Erythroblast (primary cell): ENCODE measurements at regions not wholly inside any gene's neighbourhood (a gene's known extent, or its start where the extent isn't known, plus 50 kb on each side); places are given as distances from the start of the nearest gene placed in this dataset.
"Not testable (repeated sequence)": the region's sequence is repeated elsewhere in the genome, so short reads cannot be mapped to it uniquely, and the experiment has no call there.

ENCODE experiments used
- DNase-seq, 2 experiments: peaks; one replicate each; lab custom pipeline; 2025; lab: John Stamatoyannopoulos, UW
- GATA1 ChIP-seq: IDR thresholded peaks from 2 replicates; pipeline ENCODE4 v1.6.1; 2011; ENCODE audit warnings: low read depth, mild to moderate bottlenecking, control low read depth, low read length, moderate library complexity
- POLR2A ChIP-seq: IDR thresholded peaks from 2 replicates; pipeline ENCODE4 v1.6.1; 2011; ENCODE audit warnings: mild to moderate bottlenecking, low read length

- TF ChIP-seq POLR2A (no peak), GATA1 (no peak)
- DNase-seq: no peak
These were observed 72.9 kb upstream of the PODXL start for GRCh38 chr7:131629217-131629882.

GRCh38 chr7:131628634-131629033 lies 72.2 kb upstream of the PODXL start:
- DNase-seq: no peak
- TF ChIP-seq GATA1: no peak
- no peak for TF ChIP-seq POLR2A

GRCh38 chr7:131627735-131628190 lies 71.3 kb upstream of the PODXL start:
- no peak for TF ChIP-seq POLR2A
- no peak for TF ChIP-seq GATA1
- no peak for DNase-seq

- TF ChIP-seq POLR2A (no peak), GATA1 (no peak)
These were observed 70.2 kb upstream of the PODXL start for GRCh38 chr7:131626643-131627042.

GRCh38 chr7:131625817-131626372 lies 69.5 kb upstream of the PODXL start:
- no peak for DNase-seq

More at GRCh38 chr7:131626643-131627042, 70.2 kb upstream of the PODXL start:
- no peak for DNase-seq

GRCh38 chr7:131625345-131625744 lies 68.9 kb upstream of the PODXL start:
- DNase-seq: not testable (repeated sequence)

More at GRCh38 chr7:131625817-131626372, 69.5 kb upstream of the PODXL start:
- TF ChIP-seq POLR2A (no peak), GATA1 (no peak)

DNA sequence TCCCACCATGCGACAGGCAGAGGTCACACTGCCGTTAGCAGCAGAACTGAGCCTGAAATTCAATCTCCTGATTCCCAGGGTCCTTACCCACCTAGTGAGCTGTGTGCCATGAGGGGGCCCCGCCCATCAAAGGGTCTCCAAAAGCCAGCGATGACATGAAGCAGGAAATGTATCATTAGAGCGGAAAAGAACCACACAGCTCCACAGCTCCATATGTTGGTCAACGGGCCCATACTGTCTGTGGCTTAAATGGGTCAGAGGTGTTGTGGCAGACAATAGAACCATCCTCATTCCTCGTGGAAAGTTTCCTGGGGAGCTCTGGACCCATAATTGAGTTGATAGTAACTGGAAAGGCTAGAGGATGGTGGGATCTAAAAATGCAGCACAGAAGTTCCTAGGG lies 68.1 kb upstream of the PODXL start:
- DNase-seq: no peak
- TF ChIP-seq POLR2A (no peak), GATA1 (no peak)

- no peak for DNase-seq
These were observed 66.7 kb upstream of the PODXL start for GRCh38 chr7:131623154-131623553.

DNA sequence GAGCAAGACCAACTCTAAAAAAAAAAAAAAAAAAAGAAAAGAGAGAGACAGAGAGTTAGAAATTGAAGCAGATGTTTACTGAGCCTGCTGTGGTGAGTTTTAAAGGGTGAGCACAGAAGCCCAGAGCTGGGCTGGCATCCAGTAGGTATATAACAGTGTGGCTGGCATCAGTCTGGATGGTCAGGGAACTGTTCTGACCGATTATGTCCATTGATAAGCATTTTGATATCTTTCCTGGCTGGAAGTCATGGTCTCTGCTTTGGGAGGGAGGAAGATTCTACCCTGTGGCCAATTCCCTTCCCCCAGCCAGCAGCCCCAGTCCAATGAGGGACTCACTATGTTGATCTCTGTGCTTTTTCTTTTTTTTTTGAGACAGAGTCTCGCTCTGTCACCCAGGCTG lies 65.2 kb upstream of the PODXL start:
- TF ChIP-seq GATA1 (no peak), POLR2A (no peak)
- DNase-seq: no peak

More at GRCh38 chr7:131623154-131623553, 66.7 kb upstream of the PODXL start:
- TF ChIP-seq GATA1 (no peak), POLR2A (no peak)

- TF ChIP-seq GATA1 (no peak), POLR2A (no peak)
- no peak for DNase-seq
These were observed 64.5 kb upstream of the PODXL start for GRCh38 chr7:131620673-131621609.

DNA sequence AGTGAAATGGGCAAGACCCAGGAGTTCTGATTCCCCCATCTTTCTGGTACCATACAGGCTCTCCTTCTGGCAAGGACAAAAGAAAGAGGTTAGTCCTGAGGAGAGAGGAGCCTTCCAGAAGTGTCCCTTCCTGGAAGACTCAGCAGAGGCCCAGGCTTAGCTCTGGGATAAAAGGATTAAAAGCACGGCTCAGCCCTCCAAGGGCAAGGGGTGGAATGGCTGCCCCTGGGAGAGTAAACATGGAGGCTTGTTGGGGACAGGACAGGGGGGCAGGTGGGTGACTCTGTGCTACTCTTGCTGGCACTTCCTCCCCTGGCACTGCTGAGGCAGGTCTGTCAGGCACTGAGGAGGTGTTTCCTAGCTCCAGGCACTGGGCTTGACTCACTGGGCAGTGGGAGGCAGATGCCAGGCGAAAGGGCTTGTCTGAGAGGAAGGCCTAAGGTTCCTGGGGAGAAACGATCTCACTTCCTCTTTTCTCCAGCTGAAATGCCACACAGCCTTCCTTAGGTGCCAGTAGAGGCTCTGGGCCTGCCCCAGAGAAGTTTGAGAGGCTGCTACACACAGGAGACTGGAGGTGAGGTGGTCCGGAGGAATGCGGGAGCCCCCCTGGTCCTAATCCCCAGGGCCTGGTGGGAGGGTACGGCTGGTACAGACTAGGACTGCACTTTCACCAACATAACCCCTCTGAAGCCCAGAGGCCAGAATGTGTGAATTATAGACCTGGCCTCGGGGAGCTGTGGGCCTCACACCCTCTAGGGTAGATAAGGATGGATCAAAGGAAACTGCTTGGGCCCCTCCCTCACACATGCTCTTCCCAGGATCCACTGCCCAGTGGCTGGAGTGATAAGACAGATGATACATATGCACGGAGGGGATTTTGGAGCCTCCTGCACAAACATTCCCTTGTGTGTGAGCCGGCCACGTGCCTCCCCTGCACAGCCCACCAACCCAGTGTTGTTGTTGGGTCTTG lies 63.2 kb upstream of the PODXL start:
- peak in 1 of 2 experiments; percentile 47 for DNase-seq
- no peak for TF ChIP-seq POLR2A
- no peak for TF ChIP-seq GATA1

DNA sequence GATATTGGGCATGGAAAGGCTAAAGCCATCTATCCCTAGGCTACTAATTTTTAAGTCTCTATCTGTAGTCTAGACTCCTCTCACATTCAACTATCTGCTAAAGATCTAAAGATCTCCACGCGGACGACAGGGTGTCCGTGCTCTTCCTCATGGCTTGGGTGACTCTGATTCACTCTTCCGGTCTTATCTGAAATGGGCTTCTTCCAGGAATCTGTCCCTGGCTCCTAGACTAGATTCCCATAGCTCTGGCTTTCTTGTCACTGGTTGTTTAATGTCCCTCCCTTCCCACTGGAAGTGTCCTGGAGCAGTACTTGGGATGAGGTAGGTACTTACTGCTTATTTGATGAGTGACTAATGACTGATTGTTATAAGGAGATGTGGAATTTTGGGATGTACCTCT lies 62.0 kb upstream of the PODXL start:
- DNase-seq: no peak
- TF ChIP-seq GATA1 (no peak), POLR2A (no peak)

DNA sequence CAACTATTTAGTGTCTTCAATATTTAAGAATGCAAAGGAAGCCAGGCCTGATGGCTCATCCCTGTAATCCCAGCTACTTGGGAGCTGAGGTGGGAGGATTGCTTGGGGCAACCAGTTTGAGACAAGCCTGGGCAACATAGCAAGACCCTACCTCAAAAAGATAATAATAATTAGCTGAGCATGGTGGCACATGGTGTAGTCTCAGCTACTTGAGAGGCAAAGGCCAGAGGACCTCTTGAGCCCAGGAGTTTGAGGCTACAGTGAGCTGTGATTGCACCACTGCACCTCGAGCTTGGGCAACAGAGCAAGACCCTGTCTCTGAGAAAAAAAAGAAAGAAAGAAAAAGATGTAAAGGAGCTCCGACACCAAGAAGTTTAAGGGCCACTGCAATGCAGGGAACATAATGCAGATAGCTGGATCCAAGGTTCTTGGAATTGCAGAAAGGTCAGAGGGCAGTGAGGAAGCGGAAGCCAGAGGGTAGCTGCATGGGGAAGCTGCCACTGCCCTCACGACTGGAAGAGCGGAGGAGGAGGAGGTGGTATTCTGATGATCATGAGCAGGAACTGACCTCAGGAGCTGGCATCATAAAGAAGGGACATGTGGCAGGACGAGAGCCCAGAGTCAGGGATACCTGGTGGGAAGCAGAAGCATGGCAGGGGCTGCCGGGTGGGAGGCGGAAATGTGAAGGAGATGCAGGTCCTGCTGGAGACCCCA lies 60.2 kb upstream of the PODXL start:
- no peak for TF ChIP-seq GATA1
- TF ChIP-seq POLR2A: no peak
- DNase-seq: no peak
